ENCODE measurements at regions not wholly inside any gene's neighbourhood (a gene's known extent, or its start where the extent isn't known, plus 50 kb on each side); places are given as distances from the start of the nearest gene placed in this dataset.
"Not testable (repeated sequence)": the region's sequence is repeated elsewhere in the genome, so short reads cannot be mapped to it uniquely, and the experiment has no call there.

DNA sequence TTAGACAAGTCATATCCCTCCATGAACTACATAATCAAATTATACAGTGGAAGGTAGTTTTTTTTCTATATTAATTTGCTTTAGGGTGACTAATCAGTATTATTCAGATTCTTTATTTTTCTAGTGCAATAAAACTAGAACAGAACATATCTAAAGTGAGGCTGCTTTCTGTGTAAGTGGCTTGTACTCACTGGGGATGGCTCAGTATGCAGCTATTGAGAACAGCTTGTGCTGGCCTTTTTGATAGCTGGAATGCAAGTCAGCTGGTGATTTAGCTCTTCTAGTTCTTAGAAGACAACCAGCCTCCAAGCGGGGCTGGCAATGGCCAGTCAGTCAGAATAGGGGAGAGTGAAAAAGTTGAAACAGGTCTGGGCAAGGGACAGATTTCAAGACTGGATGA is 119.4 kb downstream of the BLID start:
- no peak for DNase-seq
- Histone ChIP-seq H3K27me3 (replicated peaks; ENCODE audit: insufficient read depth, low read length) (no peaks in the 10 kb centered on the region), H4K20me1 (ENCODE audit: insufficient read depth, low read length) (no peaks in the 10 kb centered on the region), H3K9me3 (replicated peaks; ENCODE audit: insufficient read depth, low read length) (no peaks in the 10 kb centered on the region), H3K9me2 (replicated peaks; ENCODE audit: insufficient read depth, low read length) (no peaks in the 10 kb centered on the region), H3K4me1 (ENCODE audit: low read length) (no peaks in the 10 kb centered on the region), H3F3A (ENCODE audit: insufficient read depth, low read length) (no peaks in the 10 kb centered on the region), H3K4me3 (ENCODE audit: low read length) (no peak overlapping the region), H3K4me2 (ENCODE audit: low read depth, low read length) (no peak overlapping the region), H3K9ac (ENCODE audit: low read length) (no peak overlapping the region), H2AFZ (ENCODE audit: low read length) (no peak overlapping the region), H3K36me3 (replicated peaks; ENCODE audit: insufficient read depth, low read length) (no peaks in the 10 kb centered on the region), H3K27ac (ENCODE audit: low read length) (no peak overlapping the region), H3K79me2 (ENCODE audit: low read length) (no peaks in the 10 kb centered on the region)
- TF ChIP-seq, protein P1, sequence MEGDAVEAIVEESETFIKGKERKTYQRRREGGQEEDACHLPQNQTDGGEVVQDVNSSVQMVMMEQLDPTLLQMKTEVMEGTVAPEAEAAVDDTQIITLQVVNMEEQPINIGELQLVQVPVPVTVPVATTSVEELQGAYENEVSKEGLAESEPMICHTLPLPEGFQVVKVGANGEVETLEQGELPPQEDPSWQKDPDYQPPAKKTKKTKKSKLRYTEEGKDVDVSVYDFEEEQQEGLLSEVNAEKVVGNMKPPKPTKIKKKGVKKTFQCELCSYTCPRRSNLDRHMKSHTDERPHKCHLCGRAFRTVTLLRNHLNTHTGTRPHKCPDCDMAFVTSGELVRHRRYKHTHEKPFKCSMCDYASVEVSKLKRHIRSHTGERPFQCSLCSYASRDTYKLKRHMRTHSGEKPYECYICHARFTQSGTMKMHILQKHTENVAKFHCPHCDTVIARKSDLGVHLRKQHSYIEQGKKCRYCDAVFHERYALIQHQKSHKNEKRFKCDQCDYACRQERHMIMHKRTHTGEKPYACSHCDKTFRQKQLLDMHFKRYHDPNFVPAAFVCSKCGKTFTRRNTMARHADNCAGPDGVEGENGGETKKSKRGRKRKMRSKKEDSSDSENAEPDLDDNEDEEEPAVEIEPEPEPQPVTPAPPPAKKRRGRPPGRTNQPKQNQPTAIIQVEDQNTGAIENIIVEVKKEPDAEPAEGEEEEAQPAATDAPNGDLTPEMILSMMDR (IDR thresholded peaks at IDR 0.05; ENCODE audit: low read length): no peak
- no peak for TF ChIP-seq EZH2 (optimal IDR thresholded peaks at IDR 0.05; ENCODE audit: low read depth, low read length)
- TF ChIP-seq EZH2phosphoT487 (IDR thresholded peaks at IDR 0.05; ENCODE audit: low read length): no peak

DNA sequence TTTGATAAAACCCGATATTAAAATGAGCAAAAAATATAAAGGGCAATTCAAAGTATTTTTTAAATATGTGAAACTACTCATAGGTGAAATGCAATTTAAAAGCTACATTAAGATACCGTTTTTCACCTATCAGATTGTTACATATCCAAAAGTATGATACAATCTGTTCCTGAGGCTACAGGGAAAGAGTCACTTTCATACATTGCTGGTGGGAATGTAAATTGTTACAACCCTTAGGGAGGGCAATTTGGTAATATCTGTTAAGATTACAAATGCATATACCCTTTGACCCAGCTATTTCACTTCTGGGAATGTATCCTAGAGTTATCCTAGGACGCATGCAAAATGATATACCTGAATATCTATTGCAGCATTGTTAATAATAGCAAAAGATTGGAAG is 132.1 kb downstream of the BLID start:
- no peak for DNase-seq
- no peaks in the 10 kb centered on the region for H3F3A ChIP-seq (ENCODE audit: insufficient read depth, low read length)
- H2AFZ ChIP-seq (ENCODE audit: low read length): no peak overlapping the region
- no peaks in the 10 kb centered on the region for H3K79me2 ChIP-seq (ENCODE audit: low read length)
- no peaks in the 10 kb centered on the region for H3K9me2 ChIP-seq (replicated peaks; ENCODE audit: insufficient read depth, low read length)
- no peaks in the 10 kb centered on the region for H3K36me3 ChIP-seq (replicated peaks; ENCODE audit: insufficient read depth, low read length)
- no peak overlapping the region for H3K4me2 ChIP-seq (ENCODE audit: low read depth, low read length)
- no peak overlapping the region for H3K9ac ChIP-seq (ENCODE audit: low read length)
- H4K20me1 ChIP-seq (ENCODE audit: insufficient read depth, low read length): no peaks in the 10 kb centered on the region
- H3K4me1 ChIP-seq (ENCODE audit: low read length): no peaks in the 10 kb centered on the region
- H3K4me3 ChIP-seq (ENCODE audit: low read length): no peak overlapping the region
- H3K27me3 ChIP-seq (replicated peaks; ENCODE audit: insufficient read depth, low read length): no peaks in the 10 kb centered on the region
- H3K9me3 ChIP-seq (replicated peaks; ENCODE audit: insufficient read depth, low read length): no peaks in the 10 kb centered on the region
- H3K27ac ChIP-seq (ENCODE audit: low read length): no peak overlapping the region
- TF ChIP-seq EZH2phosphoT487 (IDR thresholded peaks at IDR 0.05; ENCODE audit: low read length) (no peak), EZH2 (optimal IDR thresholded peaks at IDR 0.05; ENCODE audit: low read depth, low read length) (no peak)
- TF ChIP-seq, protein P1 (IDR thresholded peaks at IDR 0.05; ENCODE audit: low read length): no peak

DNA sequence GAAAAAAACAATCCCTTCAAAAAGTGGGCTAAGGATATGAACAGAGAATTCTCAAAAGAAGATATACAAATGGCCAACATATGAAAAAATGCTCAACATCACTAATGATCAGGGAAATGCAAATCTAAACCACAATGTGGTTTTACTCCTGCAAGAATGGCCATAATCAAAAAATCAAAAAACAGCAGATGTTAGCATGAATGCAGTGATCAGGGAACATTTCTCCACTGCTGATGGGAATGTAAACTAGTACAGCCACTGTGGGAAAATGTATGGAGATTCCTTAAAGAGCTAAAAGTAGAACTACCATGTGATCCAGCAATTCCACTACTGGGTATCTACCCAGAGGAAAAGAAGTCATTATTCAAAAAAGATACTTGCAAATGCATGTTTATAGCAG is 138.1 kb downstream of the BLID start:
- not testable (repeated sequence) for H3K27ac ChIP-seq (ENCODE audit: low read length); H3F3A ChIP-seq (ENCODE audit: insufficient read depth, low read length); H3K9ac ChIP-seq (ENCODE audit: low read length); H3K4me3 ChIP-seq (ENCODE audit: low read length); H4K20me1 ChIP-seq (ENCODE audit: insufficient read depth, low read length); H3K36me3 ChIP-seq (replicated peaks; ENCODE audit: insufficient read depth, low read length); H3K4me1 ChIP-seq (ENCODE audit: low read length); H3K9me3 ChIP-seq (replicated peaks; ENCODE audit: insufficient read depth, low read length); H2AFZ ChIP-seq (ENCODE audit: low read length); H3K4me2 ChIP-seq (ENCODE audit: low read depth, low read length); DNase-seq; H3K27me3 ChIP-seq (replicated peaks; ENCODE audit: insufficient read depth, low read length); H3K79me2 ChIP-seq (ENCODE audit: low read length); H3K9me2 ChIP-seq (replicated peaks; ENCODE audit: insufficient read depth, low read length)

DNA sequence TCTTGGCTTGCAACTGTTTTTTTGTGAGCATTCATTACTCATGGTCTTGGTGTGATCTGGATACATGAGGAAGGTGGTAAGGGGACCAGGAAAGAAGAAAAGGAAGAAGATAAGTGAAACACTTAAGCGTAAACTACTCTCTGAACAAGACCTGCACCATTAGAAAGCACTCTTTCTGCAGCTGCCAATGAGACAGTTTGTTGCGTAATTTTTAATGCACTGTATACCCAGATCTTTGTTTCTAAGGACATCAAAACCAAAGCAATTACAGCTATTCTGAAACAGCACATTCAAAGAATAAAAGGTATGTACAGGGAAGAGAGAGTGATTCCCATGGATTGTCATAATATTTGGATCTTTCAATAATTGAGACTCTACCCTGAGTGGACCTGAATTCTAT is 147.4 kb downstream of the BLID start:
- Histone ChIP-seq H3K9me2 (replicated peaks; ENCODE audit: insufficient read depth, low read length) (no peaks in the 10 kb centered on the region), H3K27me3 (replicated peaks; ENCODE audit: insufficient read depth, low read length) (no peaks in the 10 kb centered on the region), H3K36me3 (replicated peaks; ENCODE audit: insufficient read depth, low read length) (no peaks in the 10 kb centered on the region), H3F3A (ENCODE audit: insufficient read depth, low read length) (no peaks in the 10 kb centered on the region), H3K9ac (ENCODE audit: low read length) (no peak overlapping the region), H3K4me2 (ENCODE audit: low read depth, low read length) (no peak overlapping the region), H3K79me2 (ENCODE audit: low read length) (no peaks in the 10 kb centered on the region), H3K4me3 (ENCODE audit: low read length) (no peak overlapping the region), H2AFZ (ENCODE audit: low read length) (no peak overlapping the region), H3K9me3 (replicated peaks; ENCODE audit: insufficient read depth, low read length) (no peaks in the 10 kb centered on the region), H3K4me1 (ENCODE audit: low read length) (no peaks in the 10 kb centered on the region), H3K27ac (ENCODE audit: low read length) (no peak overlapping the region), H4K20me1 (ENCODE audit: insufficient read depth, low read length) (no peaks in the 10 kb centered on the region)
- DNase-seq: no peak
- TF ChIP-seq EZH2 (optimal IDR thresholded peaks at IDR 0.05; ENCODE audit: low read depth, low read length) (no peak), EZH2phosphoT487 (IDR thresholded peaks at IDR 0.05; ENCODE audit: low read length) (no peak)
- TF ChIP-seq, protein P1 (IDR thresholded peaks at IDR 0.05; ENCODE audit: low read length): no peak
